ENCODE measurements at regions not wholly inside any gene's neighbourhood (a gene's known extent, or its start where the extent isn't known, plus 50 kb on each side); places are given as distances from the start of the nearest gene placed in this dataset.

- in situ Hi-C loops (cut with HindIII; ENCODE audit: low sequenced_read_pairs) = no loop called here
- no peak overlapping the region for H3K4me3 ChIP-seq (ENCODE audit: low read depth, low read length)
- TF ChIP-seq CTCF (IDR thresholded peaks at IDR 0.05; ENCODE audit: low read depth, low read length, missing control alignments) = no peak
- DNase-seq (ENCODE audit: low read depth) = no peak
Measured at GRCh38 chr10:33939410-33939809, 604.9 kb upstream of the NRP1 start.

DNA sequence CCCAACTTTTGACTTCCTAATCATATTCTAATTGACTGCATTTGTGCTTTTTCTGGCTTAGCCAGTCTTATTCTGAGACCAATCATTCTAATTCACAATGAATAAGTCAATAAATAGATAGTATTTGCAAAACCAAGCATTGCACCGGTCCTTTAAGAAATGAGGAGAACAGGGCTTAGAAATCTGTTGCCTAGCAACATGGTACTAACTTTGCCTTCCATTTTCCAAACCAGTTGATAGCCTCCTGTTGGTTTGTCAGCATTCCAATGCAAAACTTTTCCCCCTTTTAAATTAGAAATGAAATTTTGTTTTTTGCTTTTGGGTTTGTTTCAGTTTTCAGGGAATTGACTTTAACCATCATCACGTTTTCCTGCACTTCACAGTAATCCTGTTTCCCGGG is 603.5 kb upstream of the NRP1 start:
- DNase-seq (ENCODE audit: low read depth) = no peak
- H3K4me3 ChIP-seq (ENCODE audit: low read depth, low read length) = no peak overlapping the region
- in situ Hi-C loops (cut with HindIII; ENCODE audit: low sequenced_read_pairs) = no loop called here
- no peak for TF ChIP-seq CTCF (IDR thresholded peaks at IDR 0.05; ENCODE audit: low read depth, low read length, missing control alignments)

DNA sequence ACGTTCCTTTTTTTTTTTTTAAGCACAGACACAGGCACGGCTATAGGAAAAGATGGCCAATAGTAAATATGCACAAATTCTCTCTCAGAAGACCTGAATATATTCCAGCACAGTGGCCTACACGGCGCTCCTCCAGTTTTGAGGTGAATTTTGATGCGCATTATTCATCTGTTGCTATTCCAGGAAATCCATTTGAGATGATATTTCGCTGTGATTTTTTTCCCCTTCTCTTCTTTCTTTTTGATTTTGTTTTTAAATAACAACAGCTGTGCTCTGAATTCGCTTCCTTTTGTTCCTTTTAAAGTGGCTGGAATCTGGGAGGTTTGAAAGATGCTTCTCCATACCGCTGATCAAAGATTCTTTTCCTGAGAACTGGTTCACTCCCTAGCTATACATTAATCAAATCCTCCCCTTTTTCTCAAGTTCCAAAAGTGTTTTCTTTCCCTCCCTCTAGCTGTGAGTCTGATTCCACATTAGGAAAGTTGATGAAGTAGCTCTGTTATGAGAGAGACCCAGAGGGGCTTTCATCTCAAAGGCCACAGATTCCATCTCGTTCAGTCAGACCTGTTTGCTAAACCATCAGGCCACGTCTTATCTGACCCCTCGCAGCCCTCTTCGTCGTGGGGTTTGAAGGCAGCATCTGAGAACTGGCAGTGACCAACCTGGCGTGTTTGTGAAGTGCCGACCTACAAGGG is 602.7 kb upstream of the NRP1 start:
- TF ChIP-seq CTCF (IDR thresholded peaks at IDR 0.05; ENCODE audit: low read depth, low read length, missing control alignments) = no peak
- in situ Hi-C loops (cut with HindIII; ENCODE audit: low sequenced_read_pairs) = no loop called here
- DNase-seq (ENCODE audit: low read depth) = no peak
- H3K4me3 ChIP-seq (ENCODE audit: low read depth, low read length) = no peak overlapping the region

- H3K4me3 ChIP-seq (ENCODE audit: low read depth, low read length) = no peak overlapping the region
- in situ Hi-C loops (cut with HindIII; ENCODE audit: low sequenced_read_pairs) = no loop called here
- no peak for DNase-seq (ENCODE audit: low read depth)
- no peak for TF ChIP-seq CTCF (IDR thresholded peaks at IDR 0.05; ENCODE audit: low read depth, low read length, missing control alignments)
Measured at GRCh38 chr10:33935350-33935749, 600.9 kb upstream of the NRP1 start.

DNA sequence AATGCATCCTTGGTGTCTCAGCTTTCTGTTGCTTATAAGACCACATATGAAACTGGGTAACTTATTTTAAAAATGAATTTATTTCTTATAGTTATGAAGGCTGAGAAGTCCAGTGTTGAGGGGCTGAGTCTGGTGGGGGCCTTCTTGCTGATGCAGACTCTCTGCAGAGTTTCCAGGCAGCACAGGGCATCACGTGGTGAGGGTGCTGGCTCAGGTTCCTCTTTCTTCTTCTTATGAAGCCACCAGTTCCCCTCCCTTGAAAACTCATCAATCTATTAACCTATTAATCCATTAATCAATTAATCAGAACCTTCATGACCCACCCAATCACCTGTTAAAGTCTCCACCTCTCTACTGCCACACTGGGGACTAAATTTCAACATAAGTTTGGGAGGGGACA is 595.6 kb upstream of the NRP1 start:
- in situ Hi-C loops (cut with HindIII; ENCODE audit: low sequenced_read_pairs) = no loop called here
- no peak for TF ChIP-seq CTCF (IDR thresholded peaks at IDR 0.05; ENCODE audit: low read depth, low read length, missing control alignments)
- DNase-seq (ENCODE audit: low read depth) = no peak
- H3K4me3 ChIP-seq (ENCODE audit: low read depth, low read length) = no peak overlapping the region

- DNase-seq (ENCODE audit: low read depth) = no peak
- TF ChIP-seq CTCF (IDR thresholded peaks at IDR 0.05; ENCODE audit: low read depth, low read length, missing control alignments) = no peak
- H3K4me3 ChIP-seq (ENCODE audit: low read depth, low read length) = no peak overlapping the region
- in situ Hi-C loops (cut with HindIII; ENCODE audit: low sequenced_read_pairs) = no loop called here
Measured at GRCh38 chr10:33927347-33927746, 592.9 kb upstream of the NRP1 start.

Data from astrocyte of the cerebellum (primary cell).